Ovary (tissue), 7 donors: ENCODE measurements at regions not wholly inside any gene's neighbourhood (a gene's known extent, or its start where the extent isn't known, plus 50 kb on each side); places are given as distances from the start of the nearest gene placed in this dataset.

Source experiments
- DNase-seq, 5 donors: peaks; one replicate each; pipeline ENCODE4 v3.0.0-alpha.2; 2019 to 2020
- H3K27ac ChIP-seq, 2 donors: fragments of 200-600 bp; one replicate each; pipeline versions ENCODE4 v1.5.1 to v1.8.0; 2019 to 2022
- H3K27me3 ChIP-seq: fragments of 200-600 bp; one replicate; pipeline ENCODE4 v1.8.0; 2022
- H3K36me3 ChIP-seq: fragments of 200-600 bp; sonication (generic); one replicate; pipeline ENCODE4 v1.5.1; 2019
- H3K4me1 ChIP-seq: one replicate; pipeline ENCODE4 v1.8.1; 2013; ENCODE audit warnings: mild to moderate bottlenecking, moderate library complexity; ENCODE audit not compliant: insufficient read depth
- H3K4me3 ChIP-seq: fragments of 200-600 bp; sonication (generic); one replicate; pipeline ENCODE4 v1.5.1; 2017
- H3K9me3 ChIP-seq, 2 donors: fragments of 200-600 bp in 1 of 2; sonication (generic) in 1 of 2; one replicate each; pipeline versions ENCODE4 v1.5.1 to v1.8.1; 2013 to 2019; ENCODE audit warnings: mild to moderate bottlenecking in 1 of 2, moderate library complexity in 1 of 2
- CTCF ChIP-seq, 3 donors: fragments of 450-650 bp in 2 of 3; fragments of 200-600 bp in 1 of 3; IDR thresholded peaks; one replicate each; pipeline versions ENCODE4 v1.5.1 to v1.8.0; 2016 to 2022; ENCODE audit warnings: antibody characterized with exemption in 3 of 3, mild to moderate bottlenecking in 1 of 3
- EP300 ChIP-seq: sonication (generic); formaldehyde crosslinking; IDR thresholded peaks from one replicate; pipeline ENCODE4 v1.6.1; 2017; ENCODE audit warnings: antibody characterized with exemption
- POLR2A ChIP-seq: fragments of 450-650 bp; IDR thresholded peaks from one replicate; pipeline ENCODE4 v1.6.1; 2017; ENCODE audit warnings: antibody characterized with exemption, mild to moderate bottlenecking, moderate library complexity
- WGBS, 3 donors: extraction: QIAGEN DNeasy Blood & Tissue Kit in 1 of 3; methylation state at CpG; one replicate each; pipeline versions ENCODE4 v1.1.5 to v1.1.7; 2013 to 2017; 5-methylcytosine and 5-hydroxymethylcytosine counted together
- intact Hi-C, 4 donors: fragments of 100-400 bp; cut with DNase I; formaldehyde crosslinking; loops; one replicate each; pipeline versions ENCODE4 v1.11.0 to v1.15.1; 2022 to 2023
- donor health status: DM: no; HTN: no; CAD: no; lungs with moderate emphysema.
- donor health status: DM: no; HTN: no; CAD: no.
- donor health status: Bipolar disorder and iron deficiency.
- donor health status: DM: no; HTN: no; CAD: no.
- donor health status: DM: yes; HTN: yes; CAD: no.

- TF ChIP-seq EP300 (no peak), CTCF (IDR thresholded peaks at IDR 0.05) (no peak), POLR2A (no peak)
- Histone ChIP-seq H3K4me3 (no peak overlapping the region), H3K4me1 (no peaks in the 10 kb centered on the region), H3K27ac (no peak overlapping the region), H3K9me3 (no peaks in the 10 kb centered on the region), H3K36me3 (no peaks in the 10 kb centered on the region), H3K27me3 (no peaks in the 10 kb centered on the region)
- intact Hi-C loops = no loop called here
- DNase-seq = no peak
- 80 to 86% (median 81%) methylated on average over 4 of the region's 4 CpGs for WGBS, 3 donors
Observed at GRCh38 chr21:18940791-18941190, 537.2 kb upstream of the TMPRSS15 start.

- H3K27ac ChIP-seq = no peak overlapping the region
- H3K4me3 ChIP-seq = no peak overlapping the region
- no peak for TF ChIP-seq POLR2A
- TF ChIP-seq EP300 = no peak
- TF ChIP-seq CTCF (IDR thresholded peaks at IDR 0.05) = no peak
- H3K27me3 ChIP-seq = no peaks in the 10 kb centered on the region
- intact Hi-C loops = no loop called here
- 84 to 86% (median 85%) methylated on average over 13 of the region's 13 CpGs for WGBS, 3 donors
- no peak for DNase-seq
- H3K36me3 ChIP-seq = no peaks in the 10 kb centered on the region
- H3K4me1 ChIP-seq = no peaks in the 10 kb centered on the region
- no peaks in the 10 kb centered on the region for H3K9me3 ChIP-seq
Observed at GRCh38 chr21:18950045-18950740, 546.6 kb upstream of the TMPRSS15 start.

GRCh38 chr21:18951271-18952038 is 547.9 kb upstream of the TMPRSS15 start:
- TF ChIP-seq POLR2A = no peak
- no peak for TF ChIP-seq CTCF (IDR thresholded peaks at IDR 0.05)
- no peak for TF ChIP-seq EP300
- no peak for DNase-seq
- 68 to 76% (median 68%) methylated on average over 14 of the region's 14 CpGs for WGBS, 3 donors
- Histone ChIP-seq H3K27ac (no peak overlapping the region), H3K9me3 (no peaks in the 10 kb centered on the region), H3K27me3 (no peaks in the 10 kb centered on the region), H3K4me1 (no peaks in the 10 kb centered on the region), H3K36me3 (no peaks in the 10 kb centered on the region), H3K4me3 (no peak overlapping the region)
- intact Hi-C loops = no loop called here

- no peak for TF ChIP-seq EP300
- no peak for TF ChIP-seq CTCF (IDR thresholded peaks at IDR 0.05)
- TF ChIP-seq POLR2A = no peak
- intact Hi-C loops = no loop called here
- Histone ChIP-seq H3K4me3 (no peak overlapping the region), H3K36me3 (no peaks in the 10 kb centered on the region), H3K9me3 (no peaks in the 10 kb centered on the region), H3K4me1 (no peaks in the 10 kb centered on the region), H3K27me3 (no peaks in the 10 kb centered on the region), H3K27ac (no peak overlapping the region)
- no peak for DNase-seq
Observed at GRCh38 chr21:18954441-18954844, 550.9 kb upstream of the TMPRSS15 start.
